Bone marrow (tissue), 2 donors: ENCODE measurements at regions not wholly inside any gene's neighbourhood (a gene's known extent, or its start where the extent isn't known, plus 50 kb on each side); places are given as distances from the start of the nearest gene placed in this dataset.
A peak's percentile ranks its signal among the peaks of the same experiment; 100 is the strongest.
"Not testable (repeated sequence)": the region's sequence is repeated elsewhere in the genome, so short reads cannot be mapped to it uniquely, and the experiment has no call there.

Experiments used
- DNase-seq, 2 donors: peaks; one replicate each; lab custom pipeline; 2025; lab: John Stamatoyannopoulos, UW

GRCh38 chrX:65451663-65452062 lies 82.9 kb downstream of the LAS1L start:
- DNase-seq: no peak

GRCh38 chrX:65420154-65420553 lies 114.4 kb downstream of the LAS1L start:
- DNase-seq: no peak

- not testable (repeated sequence) for DNase-seq
Measured at GRCh38 chrX:65407662-65408061, 126.9 kb downstream of the LAS1L start.

GRCh38 chrX:65407157-65407626 lies 127.4 kb downstream of the LAS1L start:
- peak in 1 of 2 donors; percentile 0 for DNase-seq

- no peak for DNase-seq
Measured at GRCh38 chrX:65406532-65406931, 128.1 kb downstream of the LAS1L start.

GRCh38 chrX:65392284-65392683 lies 142.3 kb downstream of the LAS1L start:
- DNase-seq: no peak

- DNase-seq: not testable (repeated sequence)
Measured at GRCh38 chrX:65389120-65389519, 145.5 kb downstream of the LAS1L start.
